Upper lobe of left lung (tissue), 4 donors: ENCODE measurements at regions not wholly inside any gene's neighbourhood (a gene's known extent, or its start where the extent isn't known, plus 50 kb on each side); places are given as distances from the start of the nearest gene placed in this dataset.

Source experiments
- EP300 ChIP-seq, 4 donors: sonication (generic); formaldehyde crosslinking; IDR thresholded peaks; one replicate each; pipeline ENCODE4 v1.5.1; 2017; ENCODE audit warnings: antibody characterized with exemption in 4 of 4, control low read depth in 2 of 4
- TF ChIP-seq, protein P1 (sequence below), 6 experiments: fragments of 450-650 bp in 4 of 6; fragments of 200-600 bp in 2 of 6; sonication (generic) in 2 of 6; IDR thresholded peaks; one replicate each; pipeline ENCODE4 v1.5.1; 2016 to 2019; ENCODE audit warnings: antibody characterized with exemption in 6 of 6

- TF ChIP-seq EP300 (IDR thresholded peaks at IDR 0.05), result no peak
- TF ChIP-seq, protein P1, sequence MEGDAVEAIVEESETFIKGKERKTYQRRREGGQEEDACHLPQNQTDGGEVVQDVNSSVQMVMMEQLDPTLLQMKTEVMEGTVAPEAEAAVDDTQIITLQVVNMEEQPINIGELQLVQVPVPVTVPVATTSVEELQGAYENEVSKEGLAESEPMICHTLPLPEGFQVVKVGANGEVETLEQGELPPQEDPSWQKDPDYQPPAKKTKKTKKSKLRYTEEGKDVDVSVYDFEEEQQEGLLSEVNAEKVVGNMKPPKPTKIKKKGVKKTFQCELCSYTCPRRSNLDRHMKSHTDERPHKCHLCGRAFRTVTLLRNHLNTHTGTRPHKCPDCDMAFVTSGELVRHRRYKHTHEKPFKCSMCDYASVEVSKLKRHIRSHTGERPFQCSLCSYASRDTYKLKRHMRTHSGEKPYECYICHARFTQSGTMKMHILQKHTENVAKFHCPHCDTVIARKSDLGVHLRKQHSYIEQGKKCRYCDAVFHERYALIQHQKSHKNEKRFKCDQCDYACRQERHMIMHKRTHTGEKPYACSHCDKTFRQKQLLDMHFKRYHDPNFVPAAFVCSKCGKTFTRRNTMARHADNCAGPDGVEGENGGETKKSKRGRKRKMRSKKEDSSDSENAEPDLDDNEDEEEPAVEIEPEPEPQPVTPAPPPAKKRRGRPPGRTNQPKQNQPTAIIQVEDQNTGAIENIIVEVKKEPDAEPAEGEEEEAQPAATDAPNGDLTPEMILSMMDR (IDR thresholded peaks at IDR 0.05), result no peak
Observed at GRCh38 chr7:22668971-22669401, 58.0 kb upstream of the IL6 start.
